HFF-Myc (cell line): ENCODE measurements at regions not wholly inside any gene's neighbourhood (a gene's known extent, or its start where the extent isn't known, plus 50 kb on each side); places are given as distances from the start of the nearest gene placed in this dataset.
"Not testable (repeated sequence)": the region's sequence is repeated elsewhere in the genome, so short reads cannot be mapped to it uniquely, and the experiment has no call there.

Experiments
- DNase-seq: peaks from one replicate; pipeline ENCODE4 v3.0.0-alpha.2; 2011; ENCODE audit warnings: low read depth; ENCODE audit errors: extremely low read depth
- H3K4me3 ChIP-seq: replicated peaks from 2 replicates; pipeline ENCODE4 v1.5.1; 2011; ENCODE audit warnings: low read depth, mild to moderate bottlenecking, control low read depth, low read length
- CTCF ChIP-seq: IDR thresholded peaks from 2 replicates; pipeline ENCODE4 v1.5.1; 2012; ENCODE audit warnings: mild to moderate bottlenecking, low read depth, low read length, control low read depth; ENCODE audit errors: missing control alignments

GRCh38 chr5:63008195-63008594, 429.6 kb downstream of the LRRC70 start:
- TF ChIP-seq CTCF = no peak
- no peak for DNase-seq
- H3K4me3 ChIP-seq = no peak overlapping the region

- not testable (repeated sequence) for H3K4me3 ChIP-seq, DNase-seq
Observed at GRCh38 chr5:62994842-62995241, 416.2 kb downstream of the LRRC70 start.

GRCh38 chr5:62985749-62986148, 407.1 kb downstream of the LRRC70 start:
- TF ChIP-seq CTCF = no peak
- no peak overlapping the region for H3K4me3 ChIP-seq
- no peak for DNase-seq

- DNase-seq = no peak
- no peak for TF ChIP-seq CTCF
- no peak overlapping the region for H3K4me3 ChIP-seq
Observed at GRCh38 chr5:62982348-62982747, 403.7 kb downstream of the LRRC70 start.

- no peak overlapping the region for H3K4me3 ChIP-seq
- no peak for TF ChIP-seq CTCF
- no peak for DNase-seq
Observed at GRCh38 chr5:62980884-62981283, 402.3 kb downstream of the LRRC70 start.

- H3K4me3 ChIP-seq = no peak overlapping the region
- TF ChIP-seq CTCF = no peak
- no peak for DNase-seq
Observed at GRCh38 chr5:62979472-62979871, 400.9 kb downstream of the LRRC70 start.

GRCh38 chr5:62977661-62978060, 399.0 kb downstream of the LRRC70 start:
- no peak for DNase-seq
- no peak for TF ChIP-seq CTCF
- no peak overlapping the region for H3K4me3 ChIP-seq
